GM10248 (cell line): ENCODE measurements at regions not wholly inside any gene's neighbourhood (a gene's known extent, or its start where the extent isn't known, plus 50 kb on each side); places are given as distances from the start of the nearest gene placed in this dataset.

Source experiments
- CTCF ChIA-PET: fragments of 300-600 bp; sonication (Branson Sonifier 250); formaldehyde crosslinking; extraction: SDS; loops from one replicate; lab custom pipeline; 2021; ENCODE audit warnings: antibody characterized with exemption; lab: Yijun Ruan, JAX
- POLR2A ChIA-PET: fragments of 350-650 bp; sonication (Branson Sonifier 250); formaldehyde crosslinking; extraction: SDS; loops from one replicate; lab custom pipeline; 2020; ENCODE audit warnings: antibody characterized with exemption; lab: Yijun Ruan, JAX
- DNase-seq: peaks from one replicate; pipeline ENCODE4 v3.0.0; 2012; ENCODE audit errors: extremely low spot score
- TF ChIP-seq, protein P1 (sequence below): IDR thresholded peaks from 2 replicates; pipeline ENCODE4 v1.5.1; 2012; ENCODE audit warnings: mild to moderate bottlenecking, low read depth; ENCODE audit errors: extremely low read depth, missing control alignments, control extremely low read depth

DNA sequence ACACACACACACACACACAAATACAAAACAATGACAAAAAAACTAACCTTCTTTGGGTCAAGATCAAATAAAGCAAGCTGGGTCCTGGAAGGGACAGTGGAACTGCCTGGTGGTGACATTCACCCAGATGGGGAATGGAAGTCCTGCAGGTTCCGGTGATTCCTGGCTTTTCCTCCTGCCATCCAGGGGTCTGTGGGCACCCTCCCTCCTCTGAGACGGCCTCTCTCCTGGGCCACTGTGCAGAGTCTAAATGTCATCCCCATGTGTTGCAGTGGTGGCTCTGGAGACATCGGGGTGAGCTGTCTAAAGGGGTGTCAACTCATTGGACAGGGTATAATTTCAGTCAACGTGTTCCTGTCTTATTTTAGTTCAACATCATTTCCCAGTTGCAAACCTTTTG lies 248.2 kb downstream of the ZNF536 start:
- TF ChIP-seq, protein P1, sequence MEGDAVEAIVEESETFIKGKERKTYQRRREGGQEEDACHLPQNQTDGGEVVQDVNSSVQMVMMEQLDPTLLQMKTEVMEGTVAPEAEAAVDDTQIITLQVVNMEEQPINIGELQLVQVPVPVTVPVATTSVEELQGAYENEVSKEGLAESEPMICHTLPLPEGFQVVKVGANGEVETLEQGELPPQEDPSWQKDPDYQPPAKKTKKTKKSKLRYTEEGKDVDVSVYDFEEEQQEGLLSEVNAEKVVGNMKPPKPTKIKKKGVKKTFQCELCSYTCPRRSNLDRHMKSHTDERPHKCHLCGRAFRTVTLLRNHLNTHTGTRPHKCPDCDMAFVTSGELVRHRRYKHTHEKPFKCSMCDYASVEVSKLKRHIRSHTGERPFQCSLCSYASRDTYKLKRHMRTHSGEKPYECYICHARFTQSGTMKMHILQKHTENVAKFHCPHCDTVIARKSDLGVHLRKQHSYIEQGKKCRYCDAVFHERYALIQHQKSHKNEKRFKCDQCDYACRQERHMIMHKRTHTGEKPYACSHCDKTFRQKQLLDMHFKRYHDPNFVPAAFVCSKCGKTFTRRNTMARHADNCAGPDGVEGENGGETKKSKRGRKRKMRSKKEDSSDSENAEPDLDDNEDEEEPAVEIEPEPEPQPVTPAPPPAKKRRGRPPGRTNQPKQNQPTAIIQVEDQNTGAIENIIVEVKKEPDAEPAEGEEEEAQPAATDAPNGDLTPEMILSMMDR = no peak
- no peak for DNase-seq
- CTCF ChIA-PET = no interaction called here
- POLR2A ChIA-PET = no interaction called here

DNA sequence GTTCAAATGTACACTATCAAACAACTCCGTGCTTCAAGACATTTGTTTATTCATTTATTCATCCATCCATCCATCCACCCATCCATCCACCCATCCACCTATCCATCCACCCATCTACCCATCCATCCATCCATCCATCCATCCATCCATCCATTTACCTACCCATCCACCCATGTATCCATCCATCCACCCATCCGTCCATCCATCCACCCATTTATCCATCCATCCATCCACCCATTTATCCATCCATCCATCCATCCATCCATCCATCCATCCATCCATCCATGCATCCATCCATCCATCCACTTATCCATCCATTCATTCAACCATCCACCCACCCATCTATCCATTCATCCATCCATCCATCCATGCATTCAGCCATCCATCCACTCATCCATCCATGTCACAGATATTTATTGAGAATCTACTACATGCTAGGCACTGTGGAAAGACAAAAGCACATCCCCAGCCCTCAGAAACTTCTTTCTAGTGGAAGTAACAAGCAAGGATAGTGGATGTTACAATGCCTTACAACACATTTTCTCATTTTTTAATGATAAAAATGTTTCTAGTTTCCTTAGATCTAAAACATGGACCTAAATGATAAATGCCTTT lies 237.6 kb downstream of the ZNF536 start:
- TF ChIP-seq, protein P1 = no peak
- CTCF ChIA-PET = interaction anchor here (1.0 kb wide), 1 partner anchor 9 kb away, joined by 3 read pairs; no protein-coding TSS in a partner anchor
- DNase-seq = no peak
- POLR2A ChIA-PET = no interaction called here

DNA sequence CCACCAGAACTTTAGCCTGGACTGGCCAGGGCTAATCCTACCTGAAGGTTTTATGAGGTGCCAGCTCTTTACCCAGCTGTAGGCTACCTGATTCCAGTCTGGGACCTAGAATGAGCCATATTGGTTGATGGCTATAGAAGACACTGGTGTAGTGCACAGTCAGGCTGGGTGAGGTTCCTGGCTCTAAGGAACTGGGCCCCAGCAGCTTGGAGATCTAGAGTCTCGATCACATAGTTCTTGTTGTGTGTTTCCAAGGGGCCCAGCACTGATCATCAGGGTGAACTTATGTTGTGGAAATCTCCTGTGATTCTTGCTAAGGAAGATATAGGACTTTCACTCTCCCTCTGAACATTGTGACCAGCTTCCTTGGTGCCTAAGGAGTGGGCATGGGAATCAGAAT lies 236.3 kb downstream of the ZNF536 start:
- TF ChIP-seq, protein P1 = no peak
- POLR2A ChIA-PET = no interaction called here
- CTCF ChIA-PET = interaction anchor here (1.0 kb wide), 1 partner anchor 8 kb away, joined by 3 read pairs; no protein-coding TSS in a partner anchor
- no peak for DNase-seq
